Kidney epithelial cell (primary cell): ENCODE measurements at regions not wholly inside any gene's neighbourhood (a gene's known extent, or its start where the extent isn't known, plus 50 kb on each side); places are given as distances from the start of the nearest gene placed in this dataset.
"Not testable (repeated sequence)": the region's sequence is repeated elsewhere in the genome, so short reads cannot be mapped to it uniquely, and the experiment has no call there.

Experiments used
- DNase-seq: peaks from one replicate; pipeline ENCODE4 v3.0.0-alpha.2; 2010; ENCODE audit warnings: low read depth
- H3K27me3 ChIP-seq: 2 replicates; pipeline ENCODE4 v1.6.0; 2011; ENCODE audit warnings: low read length; ENCODE audit not compliant: control insufficient read depth, insufficient read depth
- H3K36me3 ChIP-seq: 2 replicates; pipeline ENCODE4 v1.5.1; 2011; ENCODE audit warnings: low read length; ENCODE audit not compliant: control insufficient read depth, insufficient read depth
- H3K4me3 ChIP-seq: 2 replicates; pipeline ENCODE4 v1.5.1; 2011; ENCODE audit warnings: low read depth, mild to moderate bottlenecking, control low read depth, low read length
- CTCF ChIP-seq: IDR thresholded peaks from 2 replicates; pipeline ENCODE4 v1.5.1; 2011; ENCODE audit warnings: mild to moderate bottlenecking, moderate library complexity, low read length, control low read depth, inconsistent platforms; ENCODE audit not compliant: insufficient read depth, poor library complexity, severe bottlenecking

DNA sequence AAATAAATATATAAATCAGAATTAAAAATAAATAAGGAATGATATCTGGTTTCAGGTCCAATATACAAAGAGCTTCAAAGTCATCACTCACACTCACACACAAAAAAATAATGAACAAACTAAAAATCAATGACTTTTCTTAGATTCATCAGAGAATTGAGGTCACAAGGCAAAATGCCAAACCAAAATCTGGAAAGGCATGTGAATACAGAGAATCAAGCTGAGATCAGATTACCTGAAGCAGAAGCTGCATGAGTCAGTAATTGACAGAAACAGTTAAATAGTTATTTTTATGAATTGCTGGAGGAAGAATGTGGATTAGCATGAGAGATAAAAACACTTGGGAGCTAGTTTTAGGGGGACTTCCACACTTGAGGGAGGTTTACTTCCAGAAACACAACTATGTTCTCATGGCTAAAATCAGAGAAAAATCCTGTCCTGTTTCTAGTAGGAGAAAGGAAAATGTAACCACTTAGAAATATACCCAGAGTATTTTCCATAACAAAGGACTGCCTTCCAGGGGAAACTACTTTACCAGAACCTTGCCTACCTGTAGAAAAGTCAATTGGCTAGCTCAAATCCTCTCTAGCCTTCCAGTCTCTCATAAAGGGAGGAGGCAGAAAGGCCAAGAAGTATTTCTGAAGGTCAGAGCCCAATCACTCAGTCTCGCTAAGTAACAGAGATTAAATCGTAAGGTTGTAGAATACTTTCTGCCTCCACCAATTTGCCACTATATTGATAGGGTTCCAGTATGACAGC is 536.6 kb upstream of the NR5A2 start:
- DNase-seq, result peak; percentile 63
- Histone ChIP-seq H3K27me3 (no peaks in the 10 kb centered on the region), H3K4me3 (no peak overlapping the region), H3K36me3 (no peaks in the 10 kb centered on the region)
- no peak for TF ChIP-seq CTCF

DNA sequence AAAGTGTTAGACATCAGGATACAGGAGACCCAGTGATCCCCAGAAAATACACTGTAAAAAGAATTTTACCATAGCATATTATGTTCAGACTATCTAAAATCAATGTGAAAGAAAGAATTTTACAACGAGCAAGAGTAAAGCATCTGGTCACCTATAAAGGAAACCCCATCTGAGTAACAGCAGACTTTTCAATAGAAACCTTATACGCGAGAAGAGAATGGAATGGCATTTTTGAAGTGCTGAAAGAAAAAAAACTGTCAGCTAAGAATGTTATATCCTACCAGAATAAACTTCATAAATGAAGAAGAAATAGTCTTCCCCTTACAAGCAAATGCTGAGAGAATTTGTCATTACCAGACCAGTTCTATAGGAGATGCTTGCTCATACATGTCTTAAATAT is 532.1 kb upstream of the NR5A2 start:
- no peak for TF ChIP-seq CTCF
- Histone ChIP-seq H3K4me3 (no peak overlapping the region), H3K36me3 (no peaks in the 10 kb centered on the region), H3K27me3 (no peaks in the 10 kb centered on the region)
- no peak for DNase-seq

GRCh38 chr1:199498802-199499201 is 528.7 kb upstream of the NR5A2 start:
- H3K36me3 ChIP-seq, DNase-seq, H3K4me3 ChIP-seq, H3K27me3 ChIP-seq: not testable (repeated sequence)

- no peaks in the 10 kb centered on the region for H3K27me3 ChIP-seq
- DNase-seq, result no peak
- H3K36me3 ChIP-seq, result no peaks in the 10 kb centered on the region
- no peak overlapping the region for H3K4me3 ChIP-seq
- TF ChIP-seq CTCF, result no peak
Measured at GRCh38 chr1:199508072-199508471, 519.4 kb upstream of the NR5A2 start.

- H3K4me3 ChIP-seq, result no peak overlapping the region
- no peaks in the 10 kb centered on the region for H3K36me3 ChIP-seq
- H3K27me3 ChIP-seq, result no peaks in the 10 kb centered on the region
- TF ChIP-seq CTCF, result no peak
- DNase-seq, result no peak
Measured at GRCh38 chr1:199508653-199509052, 518.9 kb upstream of the NR5A2 start.

DNA sequence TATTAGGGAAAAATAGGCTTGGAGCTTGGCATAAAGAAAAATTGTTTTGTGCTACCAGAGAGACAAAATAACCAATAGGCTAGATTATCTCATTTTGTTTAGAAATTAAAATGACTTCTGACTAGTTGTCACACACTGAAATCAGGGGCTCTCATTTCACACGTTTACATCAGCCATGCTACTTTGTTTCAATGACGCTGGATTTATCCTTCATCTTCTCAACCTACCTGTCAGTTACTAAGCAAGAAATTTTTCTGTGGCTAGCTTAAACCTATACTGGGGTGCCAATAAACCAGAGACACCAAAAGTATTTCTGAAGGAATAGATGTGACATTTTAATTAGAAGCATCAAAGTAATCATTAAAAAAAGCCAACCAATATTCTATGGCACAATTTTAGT is 518.1 kb upstream of the NR5A2 start:
- no peak for DNase-seq
- TF ChIP-seq CTCF, result no peak
- Histone ChIP-seq H3K4me3 (no peak overlapping the region), H3K36me3 (no peaks in the 10 kb centered on the region), H3K27me3 (no peaks in the 10 kb centered on the region)
